GM23338 (cell line): ENCODE measurements at regions not wholly inside any gene's neighbourhood (a gene's known extent, or its start where the extent isn't known, plus 50 kb on each side); places are given as distances from the start of the nearest gene placed in this dataset.
"Not testable (repeated sequence)": the region's sequence is repeated elsewhere in the genome, so short reads cannot be mapped to it uniquely, and the experiment has no call there.

Experiments used
- ATAC-seq: fragments of 200-7000 bp; cut with Tn5 transposase; 3 replicates; pipeline ENCODE4 v1.9.1; 2020
- DNase-seq: peaks from one replicate; pipeline ENCODE4 v3.0.0-alpha.2; 2015; ENCODE audit warnings: low spot score
- H2AFZ ChIP-seq: fragments of 200-600 bp; sonication (generic); 2 replicates; pipeline ENCODE4 v1.8.0; 2016; ENCODE audit warnings: antibody characterized with exemption, mild to moderate bottlenecking, moderate library complexity
- H3F3A ChIP-seq: fragments of 200-600 bp; sonication (generic); replicated peaks from 2 replicates; pipeline ENCODE4 v1.8.0; 2017; ENCODE audit warnings: antibody characterized with exemption, mixed run types, low read depth
- H3K27ac ChIP-seq: fragments of 200-600 bp; sonication (generic); 2 replicates; pipeline ENCODE4 v1.6.1; 2016; ENCODE audit warnings: low read depth
- H3K27me3 ChIP-seq: fragments of 200-600 bp; sonication (generic); 2 replicates; pipeline ENCODE4 v1.8.0; 2016; ENCODE audit warnings: mild to moderate bottlenecking, mixed run types, moderate library complexity; ENCODE audit not compliant: insufficient read depth
- H3K36me3 ChIP-seq: fragments of 200-600 bp; sonication (generic); 2 replicates; pipeline ENCODE4 v1.8.0; 2016; ENCODE audit warnings: mild to moderate bottlenecking; ENCODE audit not compliant: insufficient read depth
- H3K4me1 ChIP-seq: fragments of 200-600 bp; sonication (generic); 2 replicates; pipeline ENCODE4 v1.8.0; 2016; ENCODE audit warnings: mild to moderate bottlenecking, moderate library complexity; ENCODE audit not compliant: insufficient read depth
- H3K4me2 ChIP-seq: fragments of 200-600 bp; sonication (generic); 2 replicates; pipeline ENCODE4 v1.7.1; 2017; ENCODE audit warnings: mixed run types
- H3K4me3 ChIP-seq: fragments of 200-600 bp; sonication (generic); 2 replicates; pipeline ENCODE4 v1.6.1; 2016; ENCODE audit warnings: mixed run types
- H3K79me2 ChIP-seq: fragments of 200-600 bp; sonication (generic); replicated peaks from 2 replicates; pipeline ENCODE4 v1.8.0; 2017; ENCODE audit warnings: mild to moderate bottlenecking; ENCODE audit not compliant: insufficient read depth
- H3K9me2 ChIP-seq: fragments of 200-600 bp; sonication (generic); 2 replicates; pipeline ENCODE4 v1.8.0; 2017; ENCODE audit not compliant: insufficient read depth
- H4K20me1 ChIP-seq: fragments of 200-600 bp; sonication (generic); replicated peaks from 2 replicates; pipeline ENCODE4 v1.8.0; 2017; ENCODE audit warnings: mild to moderate bottlenecking; ENCODE audit not compliant: insufficient read depth
- H3K27ac Mint-ChIP-seq: 2 replicates; pipeline ENCODE4 v1.8.0; 2020; ENCODE audit warnings: inconsistent platforms, mild to moderate bottlenecking, moderate library complexity, mixed read lengths
- H3K27me3 Mint-ChIP-seq: 3 replicates; pipeline ENCODE4 v1.8.0; 2022; ENCODE audit warnings: low read depth, mild to moderate bottlenecking, moderate library complexity, mixed read lengths, inconsistent platforms; ENCODE audit not compliant: insufficient read depth, poor library complexity
- H3K36me3 Mint-ChIP-seq: 3 replicates; pipeline ENCODE4 v1.8.0; 2021; ENCODE audit warnings: low read depth, mild to moderate bottlenecking, inconsistent platforms, moderate library complexity, mixed read lengths
- H3K4me1 Mint-ChIP-seq: 3 replicates; pipeline ENCODE4 v1.8.0; 2020; ENCODE audit warnings: mild to moderate bottlenecking, inconsistent platforms, mixed read lengths
- H3K4me3 Mint-ChIP-seq: 3 replicates; pipeline ENCODE4 v1.8.0; 2021; ENCODE audit warnings: moderate library complexity, mild to moderate bottlenecking, inconsistent platforms, mixed read lengths
- H3K9me3 Mint-ChIP-seq: 3 replicates; pipeline ENCODE4 v1.8.0; 2020; ENCODE audit warnings: moderate library complexity, mild to moderate bottlenecking, inconsistent platforms, mixed read lengths

GRCh38 chr17:20675707-20676106, 96.2 kb downstream of the CDRT15L2 start:
- H3F3A ChIP-seq, H3K36me3 Mint-ChIP-seq, H3K4me1 Mint-ChIP-seq, H3K4me1 ChIP-seq, DNase-seq, H3K27me3 Mint-ChIP-seq, H3K4me3 ChIP-seq, H4K20me1 ChIP-seq, H3K27ac ChIP-seq, H2AFZ ChIP-seq, H3K27me3 ChIP-seq, H3K4me2 ChIP-seq, H3K4me3 Mint-ChIP-seq, ATAC-seq, H3K36me3 ChIP-seq, H3K79me2 ChIP-seq, H3K27ac Mint-ChIP-seq, H3K9me2 ChIP-seq: not testable (repeated sequence)
- H3K9me3 Mint-ChIP-seq = peaks cover 10% of the 10 kb centered on the region

- not testable (repeated sequence) for H3K27me3 Mint-ChIP-seq, H3K4me3 ChIP-seq, H3K27ac Mint-ChIP-seq, H3K79me2 ChIP-seq, H3K36me3 Mint-ChIP-seq, H3K36me3 ChIP-seq, H3F3A ChIP-seq, H3K27me3 ChIP-seq, H4K20me1 ChIP-seq, H3K27ac ChIP-seq, H2AFZ ChIP-seq, DNase-seq, H3K4me3 Mint-ChIP-seq, H3K4me2 ChIP-seq, H3K4me1 ChIP-seq, ATAC-seq, H3K9me2 ChIP-seq, H3K4me1 Mint-ChIP-seq
- peaks cover 10% of the 10 kb centered on the region for H3K9me3 Mint-ChIP-seq
Observed at GRCh38 chr17:20676656-20677055, 97.1 kb downstream of the CDRT15L2 start.

- H3K79me2 ChIP-seq, H3K36me3 ChIP-seq, H3K4me2 ChIP-seq, H3K4me3 ChIP-seq, H3K4me3 Mint-ChIP-seq, DNase-seq, H2AFZ ChIP-seq, H3K27me3 ChIP-seq, H3K9me2 ChIP-seq, H3K27me3 Mint-ChIP-seq, H3K4me1 Mint-ChIP-seq, H4K20me1 ChIP-seq, H3K27ac Mint-ChIP-seq, H3K4me1 ChIP-seq, H3K36me3 Mint-ChIP-seq, ATAC-seq, H3K27ac ChIP-seq, H3F3A ChIP-seq: not testable (repeated sequence)
- H3K9me3 Mint-ChIP-seq = peaks cover 10% of the 10 kb centered on the region
Observed at GRCh38 chr17:20677469-20677868, 97.9 kb downstream of the CDRT15L2 start.

GRCh38 chr17:20678424-20678823, 98.9 kb downstream of the CDRT15L2 start:
- not testable (repeated sequence) for DNase-seq, H3F3A ChIP-seq, ATAC-seq, H3K27ac Mint-ChIP-seq, H2AFZ ChIP-seq, H3K4me1 Mint-ChIP-seq, H3K27me3 Mint-ChIP-seq, H3K4me1 ChIP-seq, H4K20me1 ChIP-seq, H3K36me3 Mint-ChIP-seq, H3K79me2 ChIP-seq, H3K36me3 ChIP-seq, H3K27me3 ChIP-seq, H3K4me2 ChIP-seq, H3K4me3 Mint-ChIP-seq, H3K27ac ChIP-seq, H3K9me2 ChIP-seq, H3K4me3 ChIP-seq
- peaks cover 10% of the 10 kb centered on the region for H3K9me3 Mint-ChIP-seq

- H3K36me3 ChIP-seq, H3K27ac Mint-ChIP-seq, H3K4me1 ChIP-seq, H3K4me2 ChIP-seq, H3K36me3 Mint-ChIP-seq, H3K9me2 ChIP-seq, H3K4me1 Mint-ChIP-seq, H3K79me2 ChIP-seq, H2AFZ ChIP-seq, H3F3A ChIP-seq, ATAC-seq, H4K20me1 ChIP-seq, H3K27ac ChIP-seq, H3K4me3 Mint-ChIP-seq, H3K27me3 ChIP-seq, DNase-seq, H3K27me3 Mint-ChIP-seq, H3K4me3 ChIP-seq: not testable (repeated sequence)
- peaks cover 17% of the 10 kb centered on the region for H3K9me3 Mint-ChIP-seq
Observed at GRCh38 chr17:20681746-20682722, 102.5 kb downstream of the CDRT15L2 start.

- not testable (repeated sequence) for H3K4me3 ChIP-seq, H4K20me1 ChIP-seq, H3K27me3 ChIP-seq, H3K27ac ChIP-seq, H3K4me1 Mint-ChIP-seq, DNase-seq, H3K4me3 Mint-ChIP-seq, H3K36me3 Mint-ChIP-seq, H3K27ac Mint-ChIP-seq, H2AFZ ChIP-seq, H3K9me3 Mint-ChIP-seq, H3K79me2 ChIP-seq, H3K36me3 ChIP-seq, H3K4me2 ChIP-seq, H3F3A ChIP-seq, H3K27me3 Mint-ChIP-seq, H3K9me2 ChIP-seq, ATAC-seq, H3K4me1 ChIP-seq
Observed at GRCh38 chr17:20683651-20684229, 104.2 kb downstream of the CDRT15L2 start.
